H54 (cell line): ENCODE measurements at regions not wholly inside any gene's neighbourhood (a gene's known extent, or its start where the extent isn't known, plus 50 kb on each side); places are given as distances from the start of the nearest gene placed in this dataset.
"Not testable (repeated sequence)": the region's sequence is repeated elsewhere in the genome, so short reads cannot be mapped to it uniquely, and the experiment has no call there.

ENCODE experiments used
- DNase-seq: peaks from one replicate; pipeline ENCODE4 v3.0.0; 2011; ENCODE audit warnings: low spot score, mixed read lengths; ENCODE audit not compliant: insufficient read length
- FAIRE-seq: peaks from 3 replicates; lab custom pipeline; 2011; peaks lifted over from hg19 to GRCh38; lab: Jason Lieb, UNC
- POLR2A ChIP-seq: IDR thresholded peaks from 2 replicates; pipeline ENCODE4 v1.6.1; 2011; ENCODE audit warnings: low read depth, mild to moderate bottlenecking, low read length

GRCh38 chr7:155380976-155381851 is 76.7 kb upstream of the EN2 start:
- no peak for TF ChIP-seq POLR2A
- FAIRE-seq (no peak), DNase-seq (no peak)

- FAIRE-seq: no peak
- no peak for DNase-seq
Observed at GRCh38 chr7:155381852-155382801, 75.8 kb upstream of the EN2 start.

GRCh38 chr7:155382802-155383171 is 75.1 kb upstream of the EN2 start:
- FAIRE-seq (no peak), DNase-seq (no peak)

More at GRCh38 chr7:155381852-155382801, 75.8 kb upstream of the EN2 start:
- TF ChIP-seq POLR2A: no peak

GRCh38 chr7:155383756-155384491 is 74.0 kb upstream of the EN2 start:
- no peak for FAIRE-seq
- no peak for TF ChIP-seq POLR2A
- no peak for DNase-seq

More at GRCh38 chr7:155382802-155383171, 75.1 kb upstream of the EN2 start:
- TF ChIP-seq POLR2A: no peak

- TF ChIP-seq POLR2A: no peak
- FAIRE-seq (no peak), DNase-seq (no peak)
Observed at GRCh38 chr7:155384751-155385150, 73.2 kb upstream of the EN2 start.

GRCh38 chr7:155385182-155385581 is 72.7 kb upstream of the EN2 start:
- not testable (repeated sequence) for DNase-seq, FAIRE-seq

- FAIRE-seq (no peak), DNase-seq (no peak)
- TF ChIP-seq POLR2A: no peak
Observed at GRCh38 chr7:155386608-155387007, 71.3 kb upstream of the EN2 start.

- no peak for DNase-seq
- FAIRE-seq: no peak
- TF ChIP-seq POLR2A: no peak
Observed at GRCh38 chr7:155387066-155387620, 70.8 kb upstream of the EN2 start.

- no peak for DNase-seq
- FAIRE-seq: no peak
- no peak for TF ChIP-seq POLR2A
Observed at GRCh38 chr7:155388561-155388960, 69.4 kb upstream of the EN2 start.

GRCh38 chr7:155391414-155391813 is 66.5 kb upstream of the EN2 start:
- DNase-seq (no peak), FAIRE-seq (no peak)
- no peak for TF ChIP-seq POLR2A

- no peak for FAIRE-seq
- no peak for TF ChIP-seq POLR2A
- DNase-seq: peak; percentile 51
Observed at GRCh38 chr7:155392726-155393570, 65.0 kb upstream of the EN2 start.

GRCh38 chr7:155394413-155394812 is 63.5 kb upstream of the EN2 start:
- TF ChIP-seq POLR2A: no peak
- DNase-seq (no peak), FAIRE-seq (no peak)

- FAIRE-seq (no peak), DNase-seq (no peak)
- TF ChIP-seq POLR2A: no peak
Observed at GRCh38 chr7:155395176-155395797, 62.6 kb upstream of the EN2 start.
